ENCODE measurements at regions not wholly inside any gene's neighbourhood (a gene's known extent, or its start where the extent isn't known, plus 50 kb on each side); places are given as distances from the start of the nearest gene placed in this dataset.

GRCh38 chr3:160091441-160091840 lies 102.8 kb downstream of the IL12A start:
- no peak for ATAC-seq
- TF ChIP-seq CTCF (IDR thresholded peaks at IDR 0.05) = no peak
- Histone ChIP-seq H3K36me3 (no peaks in the 10 kb centered on the region), H3K4me1 (no peaks in the 10 kb centered on the region), H3K27ac (no peak overlapping the region), H3K27me3 (no peaks in the 10 kb centered on the region), H3K9me3 (no peaks in the 10 kb centered on the region), H3K4me3 (no peak overlapping the region)
- WGBS, 2 donors = 73 to 85% methylated on average over 4 of the region's 4 CpGs
- intact Hi-C loops (cut with DNase I) = no loop called here
- DNase-seq = no peak
- no peak for FAIRE-seq

GRCh38 chr3:160092760-160093159 lies 104.1 kb downstream of the IL12A start:
- FAIRE-seq (no peak), DNase-seq (no peak), ATAC-seq (no peak)
- Histone ChIP-seq H3K36me3 (no peaks in the 10 kb centered on the region), H3K27ac (no peak overlapping the region), H3K27me3 (no peaks in the 10 kb centered on the region), H3K4me3 (no peak overlapping the region), H3K9me3 (no peaks in the 10 kb centered on the region), H3K4me1 (no peaks in the 10 kb centered on the region)
- intact Hi-C loops (cut with DNase I) = no loop called here
- TF ChIP-seq CTCF (IDR thresholded peaks at IDR 0.05) = no peak
- WGBS, 2 donors = 96 to 98% methylated on average over 4 of the region's 4 CpGs

- Histone ChIP-seq H3K9me3 (no peaks in the 10 kb centered on the region), H3K4me1 (no peaks in the 10 kb centered on the region), H3K36me3 (no peaks in the 10 kb centered on the region), H3K27ac (no peak overlapping the region), H3K4me3 (no peak overlapping the region), H3K27me3 (no peaks in the 10 kb centered on the region)
- 95 to 97% methylated on average over 4 of the region's 4 CpGs for WGBS, 2 donors
- intact Hi-C loops (cut with DNase I) = no loop called here
- DNase-seq = no peak
- TF ChIP-seq CTCF (IDR thresholded peaks at IDR 0.05) = no peak
- FAIRE-seq = no peak
- ATAC-seq = no peak
Observed at GRCh38 chr3:160094562-160094961, 105.9 kb downstream of the IL12A start.

- intact Hi-C loops (cut with DNase I) = no loop called here
- no peak for ATAC-seq
- no peak for TF ChIP-seq CTCF (IDR thresholded peaks at IDR 0.05)
- Histone ChIP-seq H3K9me3 (no peaks in the 10 kb centered on the region), H3K4me1 (no peaks in the 10 kb centered on the region), H3K27ac (no peak overlapping the region), H3K4me3 (no peak overlapping the region), H3K27me3 (no peaks in the 10 kb centered on the region), H3K36me3 (no peaks in the 10 kb centered on the region)
- FAIRE-seq = no peak
- 94 to 97% methylated on average over 11 of the region's 11 CpGs for WGBS, 2 donors
- DNase-seq = no peak
Observed at GRCh38 chr3:160097478-160097877, 108.8 kb downstream of the IL12A start.

GRCh38 chr3:160098261-160098908 lies 109.8 kb downstream of the IL12A start:
- DNase-seq = no peak
- FAIRE-seq = no peak
- no peaks in the 10 kb centered on the region for H3K27me3 ChIP-seq
- no peak overlapping the region for H3K27ac ChIP-seq
- no peaks in the 10 kb centered on the region for H3K4me1 ChIP-seq
- ATAC-seq = no peak
- no peak overlapping the region for H3K4me3 ChIP-seq
- WGBS, 2 donors = 80 to 85% methylated on average over 5 of the region's 5 CpGs
- no peaks in the 10 kb centered on the region for H3K36me3 ChIP-seq
- intact Hi-C loops (cut with DNase I) = no loop called here
- TF ChIP-seq CTCF (IDR thresholded peaks at IDR 0.05) = no peak
- no peaks in the 10 kb centered on the region for H3K9me3 ChIP-seq

Data from pancreas (tissue), 10 donors.